Endothelial cell (in vitro differentiated cells): ENCODE measurements at regions not wholly inside any gene's neighbourhood (a gene's known extent, or its start where the extent isn't known, plus 50 kb on each side); places are given as distances from the start of the nearest gene placed in this dataset.

Experiments used
- DNase-seq: peaks from one replicate; pipeline ENCODE4 v3.0.0; 2021; ENCODE audit warnings: low spot score
- H3K27ac Mint-ChIP-seq: one replicate; pipeline ENCODE4 v1.8.0; 2021; ENCODE audit warnings: mixed read lengths, inconsistent platforms; ENCODE audit not compliant: unreplicated experiment
- H3K27me3 Mint-ChIP-seq: one replicate; pipeline ENCODE4 v1.8.0; 2021; ENCODE audit warnings: mild to moderate bottlenecking, moderate library complexity, mixed read lengths, inconsistent platforms; ENCODE audit not compliant: unreplicated experiment
- H3K36me3 Mint-ChIP-seq: one replicate; pipeline ENCODE4 v1.8.0; 2021; ENCODE audit warnings: mild to moderate bottlenecking, low read depth, mixed read lengths, inconsistent platforms; ENCODE audit not compliant: unreplicated experiment
- H3K4me1 Mint-ChIP-seq: one replicate; pipeline ENCODE4 v1.8.0; 2021; ENCODE audit warnings: mild to moderate bottlenecking, mixed read lengths, inconsistent platforms; ENCODE audit not compliant: unreplicated experiment
- H3K4me3 Mint-ChIP-seq: one replicate; pipeline ENCODE4 v1.8.0; 2021; ENCODE audit warnings: mild to moderate bottlenecking, mixed read lengths, inconsistent platforms; ENCODE audit not compliant: unreplicated experiment
- H3K9me3 Mint-ChIP-seq: one replicate; pipeline ENCODE4 v1.8.0; 2021; ENCODE audit warnings: mixed read lengths, inconsistent platforms; ENCODE audit not compliant: unreplicated experiment
- CTCF ChIP-seq: fragments of 200-600 bp; sonication (generic); IDR thresholded peaks from one replicate; pipeline ENCODE4 v1.5.0; 2021; ENCODE audit warnings: antibody characterized with exemption; ENCODE audit not compliant: unreplicated experiment

GRCh38 chr9:86511614-86512360 lies 157.6 kb upstream of the TUT7 start:
- Mint-ChIP-seq H3K27me3 (no peaks in the 10 kb centered on the region), H3K4me1 (no peaks in the 10 kb centered on the region), H3K27ac (no peak overlapping the region), H3K36me3 (no peaks in the 10 kb centered on the region), H3K9me3 (no peaks in the 10 kb centered on the region), H3K4me3 (no peak overlapping the region)
- TF ChIP-seq CTCF = no peak
- DNase-seq = no peak

DNA sequence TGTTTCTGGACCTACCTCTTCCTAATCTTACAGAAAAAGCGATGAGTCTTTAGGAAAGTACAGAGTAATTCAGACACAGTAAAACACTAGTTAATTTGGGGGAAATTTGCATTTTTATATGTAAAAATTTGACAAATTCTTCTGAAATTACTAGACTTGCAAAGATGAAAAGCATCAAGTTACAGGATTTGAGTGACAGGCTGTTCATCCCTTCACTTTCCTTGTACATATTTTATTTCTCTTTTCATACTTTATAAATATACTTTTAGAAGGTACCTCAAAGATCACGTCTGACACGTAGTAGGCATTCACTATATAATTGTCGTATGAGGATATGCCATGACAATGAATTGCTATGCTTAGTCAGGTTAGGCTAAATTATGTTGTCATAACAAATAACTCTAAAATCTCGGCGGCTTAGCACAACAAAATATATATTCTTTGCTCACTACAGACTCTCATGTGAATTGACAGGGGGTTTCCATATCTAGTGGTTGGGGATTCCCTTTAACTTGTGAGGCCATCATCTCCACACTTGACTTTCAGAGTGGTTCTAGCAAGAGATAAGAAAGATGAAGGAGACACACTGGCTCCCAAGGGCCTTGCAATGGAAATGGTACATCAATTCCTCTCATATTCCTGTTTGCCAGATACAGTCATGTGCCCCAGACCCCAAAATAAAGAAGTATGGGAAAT lies 154.1 kb upstream of the TUT7 start:
- TF ChIP-seq CTCF = no peak
- Mint-ChIP-seq H3K4me3 (no peak overlapping the region), H3K36me3 (no peaks in the 10 kb centered on the region), H3K27ac (no peak overlapping the region), H3K4me1 (no peaks in the 10 kb centered on the region), H3K27me3 (no peaks in the 10 kb centered on the region), H3K9me3 (no peaks in the 10 kb centered on the region)
- no peak for DNase-seq

- no peaks in the 10 kb centered on the region for H3K4me1 Mint-ChIP-seq
- no peaks in the 10 kb centered on the region for H3K9me3 Mint-ChIP-seq
- no peaks in the 10 kb centered on the region for H3K27me3 Mint-ChIP-seq
- no peaks in the 10 kb centered on the region for H3K36me3 Mint-ChIP-seq
- no peak for DNase-seq
- H3K4me3 Mint-ChIP-seq = no peak overlapping the region
- H3K27ac Mint-ChIP-seq = no peak overlapping the region
- TF ChIP-seq CTCF = no peak
Observed at GRCh38 chr9:86507212-86507630, 153.0 kb upstream of the TUT7 start.

- Mint-ChIP-seq H3K4me1 (no peaks in the 10 kb centered on the region), H3K9me3 (no peaks in the 10 kb centered on the region), H3K36me3 (no peaks in the 10 kb centered on the region), H3K4me3 (no peak overlapping the region), H3K27me3 (no peaks in the 10 kb centered on the region), H3K27ac (no peak overlapping the region)
- TF ChIP-seq CTCF = no peak
- DNase-seq = no peak
Observed at GRCh38 chr9:86503942-86504341, 149.7 kb upstream of the TUT7 start.

- Mint-ChIP-seq H3K27ac (no peak overlapping the region), H3K4me3 (no peak overlapping the region), H3K36me3 (no peaks in the 10 kb centered on the region), H3K4me1 (no peaks in the 10 kb centered on the region), H3K9me3 (no peaks in the 10 kb centered on the region), H3K27me3 (no peaks in the 10 kb centered on the region)
- DNase-seq = no peak
- no peak for TF ChIP-seq CTCF
Observed at GRCh38 chr9:86503314-86503713, 149.1 kb upstream of the TUT7 start.
